HG02840 (cell line): ENCODE measurements at regions not wholly inside any gene's neighbourhood (a gene's known extent, or its start where the extent isn't known, plus 50 kb on each side); places are given as distances from the start of the nearest gene placed in this dataset.

Experiments used
- ATAC-seq: cut with Tn5 transposase; IDR thresholded peaks from one replicate; pipeline ENCODE4 v1.9.1; 2021; ENCODE audit warnings: mild to moderate bottlenecking, moderate library complexity, moderate number of reproducible peaks; ENCODE audit not compliant: unreplicated experiment, low FRiP score

GRCh38 chr14:45400950-45401640 is 148.1 kb upstream of the MIS18BP1 start:
- ATAC-seq, result no peak

- ATAC-seq, result no peak
Measured at GRCh38 chr14:45400509-45400908, 147.5 kb upstream of the MIS18BP1 start.

DNA sequence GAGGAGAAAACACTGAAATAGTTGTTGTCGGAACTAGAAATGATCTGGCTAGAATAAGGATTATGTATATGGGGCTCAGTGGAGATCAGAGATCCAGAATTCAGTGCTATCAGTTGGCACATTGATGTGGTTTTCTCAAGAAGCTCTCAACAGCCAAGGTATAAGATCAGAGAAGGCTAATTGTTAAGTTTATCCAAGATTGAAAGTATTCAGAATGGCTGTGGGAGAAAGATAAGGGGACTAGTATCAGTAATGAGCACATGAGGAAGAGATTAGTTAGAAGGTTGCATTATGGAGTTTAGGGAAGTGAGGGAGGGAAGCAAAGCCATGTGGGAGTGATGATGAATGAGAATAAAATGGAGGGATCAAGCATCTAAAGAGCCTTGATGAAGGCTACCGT is 128.1 kb upstream of the MIS18BP1 start:
- ATAC-seq, result no peak

DNA sequence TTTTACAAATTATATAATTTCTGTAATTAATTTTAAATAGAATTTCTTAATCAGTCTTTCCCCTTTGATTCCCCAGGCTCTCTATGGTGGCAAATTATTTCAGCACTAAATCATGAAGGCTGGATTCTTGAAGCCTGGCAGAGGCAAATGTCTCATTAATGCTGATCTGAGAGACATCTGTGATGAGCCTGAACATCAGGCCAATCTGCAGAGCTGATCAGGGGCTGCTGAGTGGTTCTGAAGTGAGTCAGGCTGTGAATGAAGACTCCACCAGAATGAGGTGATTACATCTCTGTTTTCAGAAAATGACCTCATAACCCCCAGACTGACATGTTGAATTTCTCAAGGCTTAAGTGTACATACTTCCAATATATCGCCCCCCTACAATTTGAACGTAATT is 124.2 kb upstream of the MIS18BP1 start:
- no peak for ATAC-seq

DNA sequence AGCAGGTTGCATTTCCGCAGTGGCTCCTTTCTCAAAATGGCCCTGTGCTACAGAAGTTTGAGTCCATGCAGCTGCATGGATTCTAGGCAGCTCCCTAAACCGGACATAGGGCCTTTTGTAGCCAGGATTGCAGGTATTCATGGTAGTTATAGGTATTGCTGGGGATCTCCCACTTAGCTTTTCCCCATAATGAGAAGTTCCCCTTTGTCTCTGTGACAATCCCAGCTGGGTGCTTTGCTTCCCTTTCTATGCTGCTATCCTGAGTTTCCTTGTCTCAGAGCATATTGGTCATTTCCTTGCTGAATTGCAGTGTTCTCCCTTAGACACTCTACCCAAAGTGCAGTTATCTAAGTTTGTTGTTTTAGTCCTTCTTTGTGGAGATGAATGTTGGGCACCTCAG is 120.9 kb upstream of the MIS18BP1 start:
- ATAC-seq, result no peak

- no peak for ATAC-seq
Measured at GRCh38 chr14:45364565-45365156, 111.7 kb upstream of the MIS18BP1 start.

- no peak for ATAC-seq
Measured at GRCh38 chr14:45362505-45362904, 109.5 kb upstream of the MIS18BP1 start.

GRCh38 chr14:45361727-45362126 is 108.7 kb upstream of the MIS18BP1 start:
- no peak for ATAC-seq

DNA sequence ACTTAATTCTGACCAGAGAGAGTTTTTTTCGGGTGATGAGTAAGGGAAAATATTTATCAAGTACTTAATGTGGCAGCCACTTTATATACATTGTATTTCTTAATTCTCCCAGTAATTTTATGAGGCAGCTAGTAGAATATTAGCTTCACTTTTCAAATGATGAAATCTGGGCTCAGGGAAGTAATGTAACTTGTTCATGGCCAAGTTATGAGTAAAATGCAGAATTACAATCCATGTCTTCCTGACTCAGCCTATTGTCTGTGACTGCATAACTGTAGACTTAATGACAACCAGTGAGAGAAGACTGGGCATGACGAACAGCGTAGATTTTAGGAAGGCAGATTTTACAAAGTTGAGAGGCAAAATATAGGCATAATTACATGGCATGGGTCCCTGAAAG is 106.7 kb upstream of the MIS18BP1 start:
- ATAC-seq, result no peak

DNA sequence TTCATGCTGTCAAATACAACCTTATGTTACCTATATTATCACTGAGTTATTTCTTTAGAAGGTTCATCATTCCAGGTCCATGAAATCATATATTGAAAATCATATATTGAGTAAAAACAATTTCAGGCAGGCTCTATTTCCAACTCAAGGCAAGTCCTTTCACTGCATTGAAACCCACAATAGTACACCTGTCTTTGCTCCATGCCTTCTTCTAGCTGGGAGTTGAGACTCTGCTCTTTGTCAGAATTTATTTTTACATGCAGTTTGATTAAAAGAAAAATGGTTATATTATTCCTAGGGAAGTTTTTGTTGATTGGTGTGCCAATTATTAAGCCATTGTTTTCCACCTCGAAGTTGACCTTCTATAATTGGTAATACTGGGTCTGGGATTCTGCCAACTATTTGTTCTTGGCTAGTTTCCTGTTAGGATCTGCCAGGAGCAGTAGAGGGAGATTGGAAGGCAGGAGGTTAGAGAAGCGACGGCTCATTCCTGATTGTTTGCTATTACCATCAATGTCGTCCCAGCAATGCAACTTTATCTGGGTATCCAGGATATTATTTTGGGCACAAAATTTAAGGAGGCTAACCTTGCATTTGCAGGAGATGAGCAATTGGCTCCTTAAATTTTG is 79.5 kb upstream of the MIS18BP1 start:
- ATAC-seq, result no peak

GRCh38 chr14:45308745-45309397 is 55.9 kb upstream of the MIS18BP1 start:
- no peak for ATAC-seq
